ENCODE measurements at regions not wholly inside any gene's neighbourhood (a gene's known extent, or its start where the extent isn't known, plus 50 kb on each side); places are given as distances from the start of the nearest gene placed in this dataset.

- no peak for DNase-seq
These were observed 110.9 kb downstream of the FOXD1 start for GRCh38 chr5:73337586-73338255.

DNA sequence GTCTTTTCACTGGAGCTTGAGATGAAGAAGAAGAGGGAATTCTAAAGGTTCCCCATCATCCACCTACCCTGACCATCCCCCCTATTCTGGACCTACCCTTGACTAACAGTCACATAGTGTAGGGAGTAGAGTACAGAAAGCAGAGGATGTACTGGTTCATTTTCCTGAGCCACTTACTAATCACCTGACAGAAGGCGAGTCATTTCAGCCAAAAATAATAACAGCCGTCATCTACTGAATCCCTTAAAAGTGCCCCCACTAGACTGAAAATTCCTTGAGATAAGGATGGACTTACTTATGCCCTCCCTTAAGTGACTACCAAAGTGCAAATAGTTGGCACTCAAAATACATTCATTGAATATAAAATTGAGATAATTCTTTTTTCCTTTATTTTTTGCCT lies 112.2 kb downstream of the FOXD1 start:
- no peak for DNase-seq

GRCh38 chr5:73333944-73334703 lies 114.5 kb downstream of the FOXD1 start:
- no peak for DNase-seq

DNA sequence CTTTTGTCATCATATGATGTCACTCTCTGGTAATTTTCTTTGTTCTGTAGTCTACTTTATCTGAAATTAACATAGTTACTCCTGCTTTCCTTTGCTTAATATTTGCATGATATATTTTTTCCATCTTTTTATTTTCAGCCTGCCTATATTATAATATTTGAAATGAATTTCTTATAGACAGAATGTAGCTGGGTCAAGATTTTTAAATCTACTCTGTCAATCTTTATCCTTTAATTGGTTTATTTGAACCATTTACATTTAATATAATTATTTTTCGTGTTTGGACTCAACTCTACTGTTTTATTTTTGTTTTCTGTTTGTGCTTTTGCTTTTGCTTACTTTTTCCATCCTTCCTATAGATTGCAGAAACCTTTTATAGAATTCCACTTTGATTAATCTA lies 118.0 kb downstream of the FOXD1 start:
- DNase-seq, result no peak

- no peak for DNase-seq
These were observed 119.9 kb downstream of the FOXD1 start for GRCh38 chr5:73328640-73329039.

- DNase-seq, result no peak
These were observed 120.6 kb downstream of the FOXD1 start for GRCh38 chr5:73327908-73328455.

DNA sequence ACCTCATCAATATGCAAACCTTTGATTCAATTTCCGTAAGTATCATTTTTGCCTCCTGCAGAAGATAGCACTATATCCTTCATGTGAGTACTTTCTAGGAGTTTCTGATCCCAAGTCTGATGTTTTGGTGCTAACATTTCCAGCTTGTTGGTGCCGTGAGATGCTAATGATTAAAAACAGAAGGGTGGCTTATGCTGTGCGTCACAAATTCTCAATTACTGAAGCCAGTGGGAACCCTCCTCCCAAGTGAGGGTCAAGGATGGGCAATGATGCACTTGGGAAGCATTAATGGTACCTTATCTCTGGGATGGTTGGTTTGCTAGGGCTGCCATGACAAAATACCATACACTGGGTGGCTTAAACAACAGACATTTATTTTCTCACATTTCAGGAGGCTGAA lies 123.0 kb downstream of the FOXD1 start:
- DNase-seq, result no peak

DNA sequence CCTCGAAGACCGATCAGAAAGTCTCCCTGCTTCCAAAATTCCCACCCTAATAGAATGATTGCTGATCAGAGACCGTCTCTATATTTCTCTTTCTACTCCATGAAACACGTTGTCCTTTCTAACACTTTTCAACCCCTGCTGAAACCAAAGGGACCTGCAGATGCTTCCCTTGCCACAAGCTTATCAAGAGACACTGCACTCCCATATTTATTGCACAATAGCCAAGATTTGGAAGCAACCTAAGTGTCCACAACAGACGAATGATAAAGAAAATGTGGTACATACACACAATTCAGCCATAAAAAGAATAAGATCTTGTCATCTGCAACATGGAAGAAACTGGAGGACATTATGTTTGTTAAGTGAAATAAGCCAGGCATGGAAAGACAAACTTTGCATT lies 125.1 kb downstream of the FOXD1 start:
- no peak for DNase-seq

DNA sequence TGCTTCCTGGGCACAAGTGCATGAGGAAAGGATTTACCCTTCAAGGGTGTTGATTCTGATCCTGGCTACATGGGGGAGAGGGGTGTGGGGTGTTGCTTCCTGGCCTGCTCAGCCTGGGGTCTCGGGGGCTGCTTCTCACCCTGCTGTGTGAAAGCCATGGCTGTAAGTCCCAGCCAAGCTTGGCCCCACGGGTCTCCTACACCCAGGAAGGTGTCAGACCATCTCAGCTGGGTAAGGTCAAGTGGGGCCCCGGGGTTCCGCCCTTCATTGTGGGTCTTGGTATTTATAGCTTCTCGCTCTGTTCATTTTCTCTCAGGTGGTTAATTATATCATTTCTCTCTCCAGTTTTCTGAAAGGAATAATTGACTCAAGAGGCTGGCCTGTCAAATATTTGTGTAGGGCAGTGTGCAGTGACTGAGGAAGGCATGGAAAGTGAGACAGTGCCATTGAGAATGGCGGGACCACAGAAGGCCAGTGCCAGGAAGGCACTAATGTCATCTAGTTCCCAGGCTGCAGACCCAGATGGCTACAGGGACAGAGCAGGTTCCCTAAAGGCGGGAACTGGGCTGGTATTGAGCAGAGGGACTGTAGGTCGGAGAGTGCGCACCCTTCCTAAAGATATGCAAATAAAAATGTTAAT lies 126.0 kb downstream of the FOXD1 start:
- no peak for DNase-seq

GRCh38 chr5:73321757-73322436 lies 126.7 kb downstream of the FOXD1 start:
- DNase-seq, result no peak

- DNase-seq, result no peak
These were observed 129.5 kb downstream of the FOXD1 start for GRCh38 chr5:73319036-73319435.

GRCh38 chr5:73318308-73318719 lies 130.3 kb downstream of the FOXD1 start:
- no peak for DNase-seq

DNA sequence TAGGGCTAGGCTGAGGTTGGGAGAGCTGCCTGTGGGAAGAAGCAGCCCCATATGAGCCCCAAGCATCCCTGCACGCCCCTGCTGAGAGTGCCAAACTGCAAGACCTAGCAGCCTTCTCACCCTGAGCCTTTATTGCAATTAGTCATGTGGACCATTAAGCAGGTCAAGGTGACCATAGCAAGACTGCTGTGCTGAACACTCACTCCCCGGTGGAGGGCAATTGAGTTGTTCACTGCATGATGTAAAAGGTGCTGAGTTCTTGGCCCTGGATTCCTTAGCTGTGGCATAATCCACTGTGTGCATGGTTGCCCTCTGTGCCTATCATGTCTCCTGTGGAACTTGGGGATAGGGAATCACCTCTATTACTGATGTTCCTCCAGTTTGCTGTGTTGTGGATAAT lies 131.1 kb downstream of the FOXD1 start:
- no peak for DNase-seq

GRCh38 chr5:73314395-73315257 lies 134.0 kb downstream of the FOXD1 start:
- DNase-seq, result no peak

- DNase-seq, result no peak
These were observed 135.6 kb downstream of the FOXD1 start for GRCh38 chr5:73312872-73313510.

GRCh38 chr5:73312146-73312871 lies 136.3 kb downstream of the FOXD1 start:
- no peak for DNase-seq

- no peak for DNase-seq
These were observed 137.1 kb downstream of the FOXD1 start for GRCh38 chr5:73311291-73312110.

GRCh38 chr5:73307645-73308355 lies 134.8 kb downstream of the TMEM174 start:
- no peak for DNase-seq

DNA sequence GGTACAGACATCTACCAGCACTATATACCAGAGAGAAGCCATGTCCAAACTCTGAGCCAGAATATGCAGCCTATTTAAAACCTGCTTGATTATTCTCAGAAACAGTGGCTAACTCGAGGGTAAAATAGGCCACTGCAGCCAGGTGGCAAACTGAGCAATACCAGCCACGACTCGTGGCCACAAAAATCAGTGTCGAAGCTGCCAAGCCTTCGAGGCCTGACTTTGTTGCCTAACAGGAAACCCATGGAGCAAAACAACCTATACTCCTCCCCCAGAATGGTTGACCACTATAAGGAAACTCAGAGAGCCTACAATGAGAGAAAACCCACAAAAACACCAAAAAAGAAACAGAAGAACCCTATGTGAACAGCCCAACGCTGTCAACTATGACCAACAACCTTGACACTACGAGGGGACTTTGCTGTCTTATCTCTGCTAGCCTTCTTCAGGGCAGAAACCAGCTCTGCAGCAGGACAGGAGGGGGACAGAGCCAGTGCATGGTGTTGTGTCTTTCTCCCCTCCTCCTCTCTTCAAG lies 133.8 kb downstream of the TMEM174 start:
- no peak for DNase-seq
